IMR-90 (cell line): ENCODE measurements at regions not wholly inside any gene's neighbourhood (a gene's known extent, or its start where the extent isn't known, plus 50 kb on each side); places are given as distances from the start of the nearest gene placed in this dataset.

Source experiments
- ATAC-seq: fragments of 200-7000 bp; cut with Tn5 transposase; 2 replicates; pipeline ENCODE4 v1.9.1; 2020; ENCODE audit warnings: low read depth, mild to moderate bottlenecking, moderate library complexity
- BruUV-seq: library from RNA; stranded (reverse); fragments of 400-500 nt; replicated peaks from 2 replicates; lab custom pipeline; 2021; lab: Mats Ljungman, UMichigan
- CTCF ChIA-PET: fragments of 300-600 bp; formaldehyde crosslinking; extraction: SDS; loops from one replicate; lab custom pipeline; 2021; ENCODE audit warnings: antibody characterized with exemption; lab: Yijun Ruan, JAX
- POLR2A ChIA-PET: fragments of 300-600 bp; sonication (Branson Sonifier 250); formaldehyde crosslinking; loops from one replicate; lab custom pipeline; 2022; ENCODE audit warnings: antibody characterized with exemption; ENCODE audit not compliant: unreplicated experiment; lab: Charles Lee
- DNase-seq: peaks from one replicate; pipeline ENCODE4 v3.0.0; 2013
- H2AFZ ChIP-seq: replicated peaks from 2 replicates; pipeline ENCODE3; 2013; ENCODE audit warnings: low read length, mild to moderate bottlenecking; ENCODE audit not compliant: poor library complexity
- H2AK5ac ChIP-seq: 2 replicates; pipeline ENCODE4 v1.6.1; 2013; ENCODE audit warnings: low read depth, low read length, inconsistent platforms
- H2AK9ac ChIP-seq: replicated peaks from 2 replicates; pipeline ENCODE3; 2013; ENCODE audit warnings: mild to moderate bottlenecking, low read depth, low read length, moderate library complexity; ENCODE audit not compliant: poor library complexity
- H2BK120ac ChIP-seq: 2 replicates; pipeline ENCODE4 v1.6.1; 2013; ENCODE audit warnings: low read depth, low read length, inconsistent platforms
- H2BK15ac ChIP-seq: 3 replicates; pipeline ENCODE4 v1.6.1; 2013; ENCODE audit warnings: low read depth, low read length, inconsistent platforms
- H2BK20ac ChIP-seq: 2 replicates; pipeline ENCODE4 v1.6.1; 2013; ENCODE audit warnings: low read depth, mild to moderate bottlenecking, inconsistent platforms, low read length, moderate library complexity
- H2BK5ac ChIP-seq: 2 replicates; pipeline ENCODE4 v1.6.1; 2013; ENCODE audit warnings: mild to moderate bottlenecking, low read depth, low read length, inconsistent platforms; ENCODE audit not compliant: poor library complexity, severe bottlenecking
- H3K14ac ChIP-seq: replicated peaks from 2 replicates; pipeline ENCODE4 v1.6.1; 2013; ENCODE audit warnings: low read depth, low read length, inconsistent platforms
- H3K18ac ChIP-seq: 2 replicates; pipeline ENCODE4 v1.6.1; 2013; ENCODE audit warnings: low read depth, low read length, control low read depth
- H3K23ac ChIP-seq: 2 replicates; pipeline ENCODE4 v1.6.1; 2013; ENCODE audit warnings: low read depth, low read length, inconsistent platforms
- H3K27ac ChIP-seq: 2 replicates; pipeline ENCODE4 v1.5.1; 2013; ENCODE audit warnings: mild to moderate bottlenecking, control low read depth, low read length; ENCODE audit not compliant: insufficient read depth
- H3K27me3 ChIP-seq: 2 replicates; pipeline ENCODE4 v1.6.1; 2013; ENCODE audit warnings: low read length; ENCODE audit not compliant: control insufficient read depth, insufficient read depth
- H3K36me3 ChIP-seq: 2 replicates; pipeline ENCODE4 v1.6.1; 2013; ENCODE audit warnings: low read length, mixed read lengths; ENCODE audit not compliant: control insufficient read depth, insufficient read depth
- H3K4ac ChIP-seq: 2 replicates; pipeline ENCODE4 v1.6.1; 2013; ENCODE audit warnings: low read depth, low read length, inconsistent platforms
- H3K4me1 ChIP-seq: 2 replicates; pipeline ENCODE4 v1.6.1; 2013; ENCODE audit warnings: low read length, mixed read lengths; ENCODE audit not compliant: control insufficient read depth, insufficient read depth
- H3K4me2 ChIP-seq: 2 replicates; pipeline ENCODE4 v1.6.1; 2013; ENCODE audit warnings: low read depth, mild to moderate bottlenecking, control low read depth, low read length, moderate library complexity
- H3K4me3 ChIP-seq: 2 replicates; pipeline ENCODE4 v1.5.1; 2013; ENCODE audit warnings: low read depth, mild to moderate bottlenecking, control low read depth, low read length, moderate library complexity; ENCODE audit not compliant: insufficient read depth
- H3K56ac ChIP-seq: 2 replicates; pipeline ENCODE4 v1.6.1; 2013; ENCODE audit warnings: low read length, inconsistent platforms; ENCODE audit not compliant: insufficient read depth; ENCODE audit errors: extremely low read depth
- H3K79me1 ChIP-seq, 2 experiments: 2 replicates each; pipeline ENCODE4 v1.6.1; 2013; ENCODE audit warnings: low read length in 2 of 2, inconsistent platforms in 1 of 2, low read depth in 1 of 2
- H3K9ac ChIP-seq: 2 replicates; pipeline ENCODE4 v1.6.1; 2013; ENCODE audit warnings: low read depth, low read length, control low read depth
- H3K9me1 ChIP-seq: 2 replicates; pipeline ENCODE4 v1.6.1; 2013; ENCODE audit warnings: low read length, inconsistent platforms; ENCODE audit not compliant: insufficient read depth
- H3K9me3 ChIP-seq: 2 replicates; pipeline ENCODE4 v1.6.1; 2013; ENCODE audit warnings: low read length; ENCODE audit not compliant: control insufficient read depth, insufficient read depth
- H4K20me1 ChIP-seq: 2 replicates; pipeline ENCODE4 v1.6.1; 2013; ENCODE audit warnings: low read length, inconsistent platforms; ENCODE audit not compliant: insufficient read depth
- H4K5ac ChIP-seq: 2 replicates; pipeline ENCODE4 v1.6.1; 2013; ENCODE audit warnings: mild to moderate bottlenecking, low read depth, low read length, control low read depth
- H4K8ac ChIP-seq, 2 experiments: 2 replicates each; pipeline ENCODE4 v1.6.1; 2013; ENCODE audit warnings: low read depth in 2 of 2, low read length in 2 of 2, control low read depth in 1 of 2, inconsistent platforms in 1 of 2
- H4K91ac ChIP-seq: 2 replicates; pipeline ENCODE4 v1.6.1; 2013; ENCODE audit warnings: low read depth, low read length, inconsistent platforms; ENCODE audit not compliant: insufficient read depth
- CEBPB ChIP-seq: IDR thresholded peaks from 2 replicates; pipeline ENCODE4 v1.6.1; 2012; ENCODE audit warnings: low read depth, low read length, improper control_type of control experiment
- FOS ChIP-seq: fragments of 150-350 bp; IDR thresholded peaks from 2 replicates; pipeline ENCODE4 v1.6.1; 2016; ENCODE audit warnings: low read depth, low read length
- MAZ ChIP-seq: IDR thresholded peaks from 2 replicates; pipeline ENCODE4 v1.6.1; 2012; ENCODE audit warnings: low read depth, mild to moderate bottlenecking, low read length, improper control_type of control experiment, moderate library complexity, borderline replicate concordance
- NFE2L2 ChIP-seq: fragments of 150-350 bp; IDR thresholded peaks from 2 replicates; pipeline ENCODE4 v1.6.1; 2016; ENCODE audit warnings: low read depth, mild to moderate bottlenecking, low read length
- POLR2A ChIP-seq: IDR thresholded peaks from 2 replicates; pipeline ENCODE4 v1.6.1; 2012; ENCODE audit warnings: mild to moderate bottlenecking, low read depth, low read length
- RAD21 ChIP-seq: IDR thresholded peaks from 2 replicates; pipeline ENCODE4 v1.6.1; 2012; ENCODE audit warnings: low read length, improper control_type of control experiment
- RFX5 ChIP-seq: IDR thresholded peaks from 2 replicates; pipeline ENCODE4 v1.8.0; 2012; ENCODE audit warnings: low read depth, mild to moderate bottlenecking, low read length, moderate library complexity
- SMC3 ChIP-seq: fragments of 150-350 bp; IDR thresholded peaks from 2 replicates; pipeline ENCODE4 v1.6.1; 2016; ENCODE audit warnings: low read depth, mild to moderate bottlenecking, antibody characterized with exemption, low read length, moderate library complexity
- WGBS, 2 experiments: methylation state at CpG; one replicate each; pipeline versions ENCODE4 v1.1.5 to v1.1.7; 2013; ENCODE audit warnings: missing lambda C conversion rate in 2 of 2; ENCODE audit not compliant: insufficient read length in 1 of 2; ENCODE audit errors: extremely low coverage in 2 of 2; 5-methylcytosine and 5-hydroxymethylcytosine counted together
- dilution Hi-C: fragments of 300-500 bp; cut with HindIII; formaldehyde crosslinking; loops from one replicate; pipeline ENCODE4 v1.14.3; 2018; ENCODE audit warnings: low sequenced_read_pairs; ENCODE audit not compliant: unreplicated experiment
- in situ Hi-C: fragments of 300-500 bp; cut with MboI; formaldehyde crosslinking; loops from 3 replicates; pipeline ENCODE4 v1.14.3; 2019; ENCODE audit warnings: low sequenced_read_pairs, inconsistent platforms, mixed read lengths
- intact Hi-C: fragments of 100-400 bp; cut with micrococcal nuclease; formaldehyde crosslinking; loops from 2 replicates; pipeline ENCODE4 v1.10.0; 2022
- TF ChIP-seq, protein P1 (sequence below): fragments of 150-350 bp; IDR thresholded peaks from 2 replicates; pipeline ENCODE4 v1.6.1; 2017; ENCODE audit warnings: mild to moderate bottlenecking, antibody characterized with exemption, low read length, low read depth
- TF ChIP-seq, protein P2 (sequence below): conservative IDR thresholded peaks from 2 replicates; pipeline ENCODE4 v1.5.1; 2012; ENCODE audit warnings: mild to moderate bottlenecking, low read depth, low read length, improper control_type of control experiment

DNA sequence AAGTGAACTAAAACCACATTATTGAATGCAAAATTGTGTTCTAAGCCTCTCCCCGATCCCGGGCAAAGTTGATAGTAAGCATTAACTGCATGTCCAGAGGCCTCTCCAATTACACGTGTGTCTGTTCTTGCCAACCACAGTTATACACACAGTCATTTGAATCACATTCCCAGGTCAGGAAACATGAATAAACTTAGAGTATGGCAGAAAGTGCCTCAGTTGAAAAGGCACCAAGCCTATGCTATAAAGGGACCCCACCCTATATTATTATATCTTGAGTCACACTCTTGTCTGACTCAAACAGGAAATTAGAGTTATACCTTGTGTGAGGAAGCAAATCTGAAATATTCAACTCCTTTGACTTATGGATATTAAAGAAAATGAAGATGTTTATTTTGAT is 128.3 kb upstream of the STXBP6 start:
- H3K9me1 ChIP-seq, result no peaks in the 10 kb centered on the region
- H3K9me3 ChIP-seq, result no peaks in the 10 kb centered on the region
- H2BK5ac ChIP-seq, result no peak overlapping the region
- H3K4me3 ChIP-seq, result no peak overlapping the region
- H4K8ac ChIP-seq, result no peak overlapping the region
- intact Hi-C loops, result no loop called here
- no peak overlapping the region for H2BK15ac ChIP-seq
- no peak overlapping the region for H3K56ac ChIP-seq
- no peak for DNase-seq
- no peaks in the 10 kb centered on the region for H3K4me1 ChIP-seq
- no peaks in the 10 kb centered on the region for H3K27me3 ChIP-seq
- dilution Hi-C loops, result no loop called here
- H3K23ac ChIP-seq, result no peak overlapping the region
- ATAC-seq, result no peak
- no peak overlapping the region for H3K18ac ChIP-seq
- H2AK5ac ChIP-seq, result no peak overlapping the region
- H4K5ac ChIP-seq, result no peak overlapping the region
- no peaks in the 10 kb centered on the region for H4K20me1 ChIP-seq
- POLR2A ChIA-PET, result no interaction called here
- H3K36me3 ChIP-seq, result no peaks in the 10 kb centered on the region
- no CpG with 5 or more reads among the region's 3 CpGs for WGBS, 2 experiments
- no peak overlapping the region for H3K9ac ChIP-seq
- no peak overlapping the region for H2AFZ ChIP-seq
- H2AK9ac ChIP-seq, result no peak overlapping the region
- no peak overlapping the region for H3K27ac ChIP-seq
- H2BK120ac ChIP-seq, result no peak overlapping the region
- no peak for TF ChIP-seq SMC3
- no peak for TF ChIP-seq NFE2L2
- TF ChIP-seq CEBPB, result no peak
- TF ChIP-seq, protein P1, sequence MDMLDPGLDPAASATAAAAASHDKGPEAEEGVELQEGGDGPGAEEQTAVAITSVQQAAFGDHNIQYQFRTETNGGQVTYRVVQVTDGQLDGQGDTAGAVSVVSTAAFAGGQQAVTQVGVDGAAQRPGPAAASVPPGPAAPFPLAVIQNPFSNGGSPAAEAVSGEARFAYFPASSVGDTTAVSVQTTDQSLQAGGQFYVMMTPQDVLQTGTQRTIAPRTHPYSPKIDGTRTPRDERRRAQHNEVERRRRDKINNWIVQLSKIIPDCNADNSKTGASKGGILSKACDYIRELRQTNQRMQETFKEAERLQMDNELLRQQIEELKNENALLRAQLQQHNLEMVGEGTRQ, result no peak
- TF ChIP-seq POLR2A, result no peak
- no peak for TF ChIP-seq RFX5
- TF ChIP-seq FOS, result no peak
- TF ChIP-seq, protein P2, sequence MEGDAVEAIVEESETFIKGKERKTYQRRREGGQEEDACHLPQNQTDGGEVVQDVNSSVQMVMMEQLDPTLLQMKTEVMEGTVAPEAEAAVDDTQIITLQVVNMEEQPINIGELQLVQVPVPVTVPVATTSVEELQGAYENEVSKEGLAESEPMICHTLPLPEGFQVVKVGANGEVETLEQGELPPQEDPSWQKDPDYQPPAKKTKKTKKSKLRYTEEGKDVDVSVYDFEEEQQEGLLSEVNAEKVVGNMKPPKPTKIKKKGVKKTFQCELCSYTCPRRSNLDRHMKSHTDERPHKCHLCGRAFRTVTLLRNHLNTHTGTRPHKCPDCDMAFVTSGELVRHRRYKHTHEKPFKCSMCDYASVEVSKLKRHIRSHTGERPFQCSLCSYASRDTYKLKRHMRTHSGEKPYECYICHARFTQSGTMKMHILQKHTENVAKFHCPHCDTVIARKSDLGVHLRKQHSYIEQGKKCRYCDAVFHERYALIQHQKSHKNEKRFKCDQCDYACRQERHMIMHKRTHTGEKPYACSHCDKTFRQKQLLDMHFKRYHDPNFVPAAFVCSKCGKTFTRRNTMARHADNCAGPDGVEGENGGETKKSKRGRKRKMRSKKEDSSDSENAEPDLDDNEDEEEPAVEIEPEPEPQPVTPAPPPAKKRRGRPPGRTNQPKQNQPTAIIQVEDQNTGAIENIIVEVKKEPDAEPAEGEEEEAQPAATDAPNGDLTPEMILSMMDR, result no peak
- no peak for TF ChIP-seq RAD21
- TF ChIP-seq MAZ, result no peak
- CTCF ChIA-PET, result no interaction called here
- H3K14ac ChIP-seq, result no peak overlapping the region
- H3K79me1 ChIP-seq, result no peaks in the 10 kb centered on the region
- H3K4ac ChIP-seq, result no peak overlapping the region
- in situ Hi-C loops, result no loop called here
- H2BK20ac ChIP-seq, result no peak overlapping the region
- H3K4me2 ChIP-seq, result no peak overlapping the region
- no TSS peak for BruUV-seq
- H4K91ac ChIP-seq, result no peak overlapping the region
